ENCODE measurements at regions not wholly inside any gene's neighbourhood (a gene's known extent, or its start where the extent isn't known, plus 50 kb on each side); places are given as distances from the start of the nearest gene placed in this dataset.

- no peak overlapping the region for H3K27ac ChIP-seq
- DNase-seq = no peak
- no peaks in the 10 kb centered on the region for H3K36me3 ChIP-seq (replicated peaks in 1 of 2)
- no peak overlapping the region for H3K4me3 ChIP-seq
- H3K27me3 ChIP-seq = no peaks in the 10 kb centered on the region
- 67 to 79% (median 77%) methylated on average over 7 to 28 of the region's 28 CpGs for WGBS, 4 donors
- H3K4me1 ChIP-seq (replicated peaks in 1 of 2) = no peaks in the 10 kb centered on the region
- no peaks in the 10 kb centered on the region for H3K9me3 ChIP-seq (replicated peaks in 1 of 3)
- intact Hi-C loops (cut with DNase I) = no loop called here
- no peak for TF ChIP-seq POLR2A (IDR thresholded peaks at IDR 0.05)
- TF ChIP-seq, protein P1, sequence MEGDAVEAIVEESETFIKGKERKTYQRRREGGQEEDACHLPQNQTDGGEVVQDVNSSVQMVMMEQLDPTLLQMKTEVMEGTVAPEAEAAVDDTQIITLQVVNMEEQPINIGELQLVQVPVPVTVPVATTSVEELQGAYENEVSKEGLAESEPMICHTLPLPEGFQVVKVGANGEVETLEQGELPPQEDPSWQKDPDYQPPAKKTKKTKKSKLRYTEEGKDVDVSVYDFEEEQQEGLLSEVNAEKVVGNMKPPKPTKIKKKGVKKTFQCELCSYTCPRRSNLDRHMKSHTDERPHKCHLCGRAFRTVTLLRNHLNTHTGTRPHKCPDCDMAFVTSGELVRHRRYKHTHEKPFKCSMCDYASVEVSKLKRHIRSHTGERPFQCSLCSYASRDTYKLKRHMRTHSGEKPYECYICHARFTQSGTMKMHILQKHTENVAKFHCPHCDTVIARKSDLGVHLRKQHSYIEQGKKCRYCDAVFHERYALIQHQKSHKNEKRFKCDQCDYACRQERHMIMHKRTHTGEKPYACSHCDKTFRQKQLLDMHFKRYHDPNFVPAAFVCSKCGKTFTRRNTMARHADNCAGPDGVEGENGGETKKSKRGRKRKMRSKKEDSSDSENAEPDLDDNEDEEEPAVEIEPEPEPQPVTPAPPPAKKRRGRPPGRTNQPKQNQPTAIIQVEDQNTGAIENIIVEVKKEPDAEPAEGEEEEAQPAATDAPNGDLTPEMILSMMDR (IDR thresholded peaks at IDR 0.05) = no peak
Measured at GRCh38 chr22:48679656-48680555, 1147.8 kb downstream of the BRD1 start.

DNA sequence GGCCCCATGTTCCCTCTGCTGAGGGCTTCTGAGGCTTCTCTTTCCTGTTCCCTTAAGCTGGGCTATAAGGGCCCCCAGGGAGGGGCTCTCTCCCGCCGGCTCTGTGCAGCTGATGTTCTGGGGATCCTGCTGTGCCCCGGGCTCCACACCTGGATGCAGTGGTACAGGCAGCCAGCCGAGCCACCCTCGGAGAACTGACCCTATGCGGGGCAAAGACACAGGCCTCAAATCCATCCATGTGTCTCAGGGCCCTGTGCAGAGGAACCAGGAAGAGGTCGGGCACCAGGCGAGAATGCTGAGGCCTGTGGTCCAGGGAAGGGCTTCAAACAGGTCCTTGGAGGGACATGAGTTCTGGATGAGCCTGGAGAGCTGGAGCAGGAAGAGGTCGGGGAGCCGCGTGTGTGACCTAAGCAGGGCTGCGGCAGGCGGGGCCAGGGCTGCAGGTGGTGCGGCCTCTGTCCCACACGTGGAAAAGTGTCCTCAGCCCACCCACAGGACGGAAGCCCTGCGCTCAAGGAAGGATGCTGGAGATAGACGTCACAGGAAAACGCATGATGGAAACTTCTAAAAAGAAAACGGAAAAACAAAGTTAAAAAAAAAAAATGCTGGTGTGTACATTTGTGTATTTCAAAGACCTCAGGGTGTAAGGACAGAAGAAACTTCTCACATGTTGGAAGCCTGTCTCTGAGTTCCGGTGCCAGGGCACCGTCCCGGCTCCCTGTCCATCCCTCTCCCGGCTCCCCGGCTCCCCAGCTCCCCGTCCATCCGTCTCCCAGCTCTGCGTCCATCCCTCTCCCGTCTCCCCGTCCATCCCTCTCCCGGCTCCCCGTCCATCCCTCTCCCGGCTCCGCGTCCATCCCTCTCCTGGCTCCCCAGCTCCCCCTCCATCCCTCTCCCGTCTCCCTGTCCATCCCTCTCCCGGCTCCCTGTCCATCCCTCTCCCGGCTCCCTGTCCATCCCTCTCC lies 1149.2 kb downstream of the BRD1 start:
- Histone ChIP-seq H3K27ac (no peak overlapping the region), H3K36me3 (replicated peaks in 1 of 2) (no peaks in the 10 kb centered on the region), H3K4me3 (no peak overlapping the region), H3K9me3 (replicated peaks in 1 of 3) (no peaks in the 10 kb centered on the region), H3K4me1 (replicated peaks in 1 of 2) (no peaks in the 10 kb centered on the region), H3K27me3 (no peaks in the 10 kb centered on the region)
- 71 to 77% (median 74%) methylated on average over 36 to 38 of the region's 38 CpGs for WGBS, 4 donors
- TF ChIP-seq, protein P1 (IDR thresholded peaks at IDR 0.05) = no peak
- no peak for TF ChIP-seq POLR2A (IDR thresholded peaks at IDR 0.05)
- no peak for DNase-seq
- intact Hi-C loops (cut with DNase I) = no loop called here

DNA sequence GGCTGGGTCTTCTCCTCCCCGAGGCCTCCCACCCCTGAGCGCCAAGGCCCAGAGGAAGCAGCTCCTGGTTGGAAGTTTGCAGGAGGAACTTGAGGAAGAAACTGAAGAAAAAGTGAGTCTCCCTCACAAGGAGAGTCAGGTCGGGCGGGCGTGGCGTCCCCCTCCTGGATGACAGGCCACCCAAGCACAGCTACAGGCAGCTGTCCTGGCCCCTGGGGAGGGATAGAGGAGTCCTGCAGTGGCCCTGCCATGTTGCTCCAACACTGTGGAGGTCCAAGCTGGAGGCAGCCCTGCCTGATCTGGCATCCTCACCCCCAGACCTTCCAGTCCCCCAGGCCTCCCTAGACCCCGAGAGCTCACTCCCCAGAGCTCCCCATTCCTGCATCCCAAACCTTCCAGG lies 1150.1 kb downstream of the BRD1 start:
- DNase-seq = no peak
- H3K27me3 ChIP-seq = no peaks in the 10 kb centered on the region
- intact Hi-C loops (cut with DNase I) = no loop called here
- H3K4me1 ChIP-seq (replicated peaks in 1 of 2) = no peaks in the 10 kb centered on the region
- WGBS, 4 donors = 82 to 92% (median 88%) methylated on average over 5 to 7 of the region's 7 CpGs
- H3K9me3 ChIP-seq (replicated peaks in 1 of 3) = no peaks in the 10 kb centered on the region
- no peak for TF ChIP-seq POLR2A (IDR thresholded peaks at IDR 0.05)
- TF ChIP-seq, protein P1 (IDR thresholded peaks at IDR 0.05) = no peak
- no peaks in the 10 kb centered on the region for H3K36me3 ChIP-seq (replicated peaks in 1 of 2)
- H3K4me3 ChIP-seq = no peak overlapping the region
- H3K27ac ChIP-seq = no peak overlapping the region

GRCh38 chr22:48677168-48677520 lies 1150.5 kb downstream of the BRD1 start:
- WGBS, 4 donors = 79 to 85% (median 85%) methylated on average over 3 to 17 of the region's 17 CpGs

More at GRCh38 chr22:48677168-48677520, 1150.5 kb downstream of the BRD1 start:
- intact Hi-C loops (cut with DNase I) = no loop called here
- H3K27me3 ChIP-seq = no peaks in the 10 kb centered on the region
- no peaks in the 10 kb centered on the region for H3K4me1 ChIP-seq (replicated peaks in 1 of 2)
- peaks cover 0 to 3% (median 0%) of the 10 kb centered on the region in 3 donors for H3K9me3 ChIP-seq (replicated peaks in 1 of 3)
- no peak overlapping the region for H3K27ac ChIP-seq
- no peak overlapping the region for H3K4me3 ChIP-seq
- DNase-seq = no peak
- TF ChIP-seq POLR2A (IDR thresholded peaks at IDR 0.05) = no peak
- TF ChIP-seq, protein P1 (IDR thresholded peaks at IDR 0.05) = no peak
- no peaks in the 10 kb centered on the region for H3K36me3 ChIP-seq (replicated peaks in 1 of 2)

Measured in adrenal gland (tissue), 9 donors.